GM18909 (cell line): ENCODE measurements at regions not wholly inside any gene's neighbourhood (a gene's known extent, or its start where the extent isn't known, plus 50 kb on each side); places are given as distances from the start of the nearest gene placed in this dataset.

Experiments used
- ATAC-seq: cut with Tn5 transposase; IDR thresholded peaks from one replicate; pipeline ENCODE4 v1.9.1; 2021; ENCODE audit warnings: mild to moderate bottlenecking; ENCODE audit not compliant: unreplicated experiment, poor library complexity

- no peak for ATAC-seq
Measured at GRCh38 chr22:27461470-27461869, 340.1 kb downstream of the MN1 start.

DNA sequence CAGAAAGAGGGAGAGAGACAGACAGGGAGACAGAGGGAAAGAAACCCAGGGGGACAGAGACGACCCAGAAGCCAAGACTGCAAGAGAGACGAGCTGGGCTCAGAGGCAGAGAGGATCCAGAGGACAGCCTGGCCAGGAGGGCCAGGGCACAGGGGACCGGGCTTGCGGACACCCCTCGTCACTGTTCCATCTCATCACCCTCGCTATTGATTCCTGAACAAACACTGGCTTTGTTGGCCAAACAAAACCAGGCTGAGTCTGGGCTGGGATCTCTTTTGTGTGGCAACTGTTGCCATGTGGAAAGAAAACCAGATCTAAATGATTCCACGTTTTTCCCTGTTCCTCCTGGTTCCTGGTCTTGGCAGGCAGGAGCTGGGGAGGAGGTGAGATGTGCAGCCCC lies 339.4 kb downstream of the MN1 start:
- ATAC-seq, result no peak

DNA sequence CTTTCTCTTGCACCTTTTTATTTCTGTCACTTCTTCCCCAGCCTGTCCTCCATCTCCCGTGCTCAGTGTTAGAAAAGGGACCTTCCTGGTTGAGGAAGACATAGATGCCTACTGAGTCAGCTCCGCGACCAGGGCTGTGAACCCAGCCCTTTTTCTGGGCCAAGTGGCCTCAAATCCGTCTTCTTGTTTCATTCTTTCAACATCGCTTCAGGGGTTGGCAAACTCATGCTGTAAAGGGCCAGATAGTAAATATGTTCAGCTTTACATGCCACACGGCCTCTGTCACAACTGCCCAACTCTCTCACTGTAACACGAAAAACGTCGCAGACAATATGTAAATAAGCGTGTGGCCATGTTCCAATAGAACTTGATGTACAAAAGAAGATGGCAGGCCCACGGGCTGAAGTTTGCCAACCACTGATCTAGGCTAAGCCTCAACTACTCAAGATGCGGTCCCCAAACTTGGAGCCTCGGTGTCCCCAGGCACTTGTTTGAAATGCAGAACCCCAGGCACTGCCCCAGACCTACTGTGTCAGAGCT lies 338.4 kb downstream of the MN1 start:
- no peak for ATAC-seq

GRCh38 chr22:27466229-27466628 lies 335.3 kb downstream of the MN1 start:
- no peak for ATAC-seq

- no peak for ATAC-seq
Measured at GRCh38 chr22:27466778-27467438, 334.6 kb downstream of the MN1 start.

GRCh38 chr22:27467711-27468110 lies 333.8 kb downstream of the MN1 start:
- no peak for ATAC-seq

DNA sequence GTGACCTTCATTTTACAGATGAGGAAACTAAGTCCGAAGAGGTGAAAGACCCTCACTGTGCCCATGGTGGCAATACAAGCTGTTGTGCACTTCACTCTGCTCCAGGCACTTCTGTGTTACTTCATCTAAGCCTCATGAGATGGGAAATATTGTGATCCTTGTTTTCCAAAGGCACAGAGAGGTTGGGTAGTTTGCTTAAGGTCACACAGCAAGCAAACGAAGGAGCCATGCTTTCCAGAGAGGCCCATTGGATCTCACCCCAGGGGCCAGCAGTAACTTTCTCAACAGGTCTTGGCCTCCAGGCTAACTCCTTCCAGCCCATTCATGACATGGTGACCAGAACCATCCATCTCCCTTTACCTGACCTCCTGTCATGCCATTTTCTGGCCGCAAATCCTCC lies 332.8 kb downstream of the MN1 start:
- no peak for ATAC-seq

DNA sequence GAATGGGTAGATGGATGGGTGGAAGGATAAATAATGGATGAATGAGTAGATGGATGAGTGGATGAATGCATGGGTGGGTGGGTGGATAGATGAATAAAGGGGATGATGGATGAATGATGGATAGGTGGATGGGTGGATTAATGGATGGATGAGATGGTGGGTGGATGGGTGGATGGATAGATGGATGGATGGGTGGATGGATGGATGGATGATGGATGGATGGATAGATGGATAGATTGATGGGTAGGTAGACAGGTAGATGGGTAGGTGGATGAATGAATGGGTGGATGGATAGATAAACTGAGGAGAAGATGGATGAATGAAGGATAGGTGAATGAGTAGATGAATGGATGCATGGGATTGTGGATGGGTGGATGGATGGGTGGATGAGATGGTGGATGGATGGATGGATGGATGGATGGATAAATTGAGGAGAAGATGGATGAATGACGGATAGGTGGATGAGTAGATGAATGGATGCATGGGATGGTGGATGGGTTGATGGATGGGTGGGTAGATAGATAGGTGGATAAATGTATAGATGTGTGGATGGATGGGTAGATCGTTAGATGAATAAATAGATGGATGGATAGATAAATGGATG lies 331.3 kb downstream of the MN1 start:
- ATAC-seq, result no peak

DNA sequence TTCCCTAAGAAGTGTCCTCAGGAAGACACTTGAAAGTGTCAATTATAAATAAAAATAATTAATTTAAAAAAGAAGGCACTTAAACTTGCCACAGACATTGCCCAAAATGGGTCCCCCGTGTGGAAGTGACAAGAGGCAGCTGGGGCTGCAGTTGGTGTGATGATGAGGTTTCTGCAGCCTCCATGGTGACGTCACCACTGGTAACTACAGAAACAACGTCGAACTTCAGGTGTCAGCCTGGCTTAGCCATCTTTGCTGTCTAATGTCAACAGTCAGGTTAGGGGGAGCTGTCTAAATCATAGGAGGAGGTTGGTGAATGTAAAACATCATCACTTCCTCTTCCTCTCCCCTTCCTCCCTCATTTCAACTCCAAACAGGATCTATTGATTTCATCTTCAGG lies 328.6 kb downstream of the MN1 start:
- ATAC-seq, result no peak

DNA sequence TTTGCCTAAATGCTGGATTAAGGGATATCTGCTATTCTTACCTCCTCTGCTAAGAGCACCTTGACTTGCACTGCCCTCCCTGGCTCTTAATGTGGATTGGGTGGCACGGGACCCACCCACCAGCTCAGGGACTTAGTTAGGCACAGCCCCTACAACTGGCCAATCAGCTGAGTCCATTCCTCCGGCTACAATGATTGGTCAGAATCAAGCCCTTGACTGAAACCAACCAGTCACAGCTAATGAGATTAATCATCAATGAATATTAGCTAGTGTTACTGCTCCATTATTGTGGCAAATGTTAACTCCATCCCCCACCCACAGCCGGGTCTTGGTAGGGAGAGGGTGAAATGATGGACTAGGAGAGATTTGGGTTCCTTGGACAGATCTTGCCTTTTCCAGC lies 328.0 kb downstream of the MN1 start:
- ATAC-seq, result no peak

DNA sequence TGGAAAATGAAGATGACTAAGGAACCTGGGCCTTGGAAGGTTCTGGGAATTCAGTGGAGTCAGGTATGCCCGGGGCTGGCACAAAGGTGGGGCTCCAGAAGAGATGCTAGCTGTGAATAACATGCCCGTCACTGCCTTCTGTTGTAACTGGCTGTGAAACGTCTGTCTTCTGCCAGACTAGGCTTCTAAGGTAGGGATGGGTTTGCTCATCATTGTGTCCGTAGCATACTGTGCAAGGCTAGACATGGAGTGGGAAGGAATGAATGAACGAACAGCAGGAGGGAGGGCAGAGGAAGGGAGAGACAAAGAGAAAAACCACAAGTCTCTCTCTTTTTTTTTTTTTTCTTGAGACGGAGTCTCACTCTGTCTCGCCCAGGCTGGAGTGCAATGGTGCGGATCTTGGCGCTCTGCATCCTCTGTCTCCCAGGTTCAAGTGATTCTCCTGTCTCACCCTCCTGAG lies 327.4 kb downstream of the MN1 start:
- ATAC-seq, result no peak

- ATAC-seq, result no peak
Measured at GRCh38 chr22:27474711-27475547, 326.6 kb downstream of the MN1 start.

GRCh38 chr22:27475548-27475897 lies 326.0 kb downstream of the MN1 start:
- ATAC-seq, result no peak

DNA sequence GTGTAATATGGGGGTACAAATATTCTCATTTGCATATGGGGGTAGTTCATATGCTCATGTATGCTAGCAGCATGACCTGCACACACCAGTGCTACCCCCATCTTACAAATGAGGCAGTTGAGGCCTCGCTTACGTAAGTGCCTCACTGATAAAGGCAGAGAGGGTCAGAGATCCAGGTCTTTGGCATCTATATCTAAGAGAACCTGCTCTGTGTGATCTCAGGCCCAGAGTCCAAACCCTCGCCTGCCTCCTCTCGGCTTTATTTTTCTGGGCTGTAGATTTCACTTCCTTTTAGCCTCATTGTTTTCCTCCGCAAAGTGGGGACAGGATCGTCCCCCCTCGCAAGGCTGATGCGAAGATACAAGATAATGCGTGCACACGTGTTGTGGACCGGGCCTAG lies 325.2 kb downstream of the MN1 start:
- no peak for ATAC-seq

GRCh38 chr22:27476729-27477128 lies 324.8 kb downstream of the MN1 start:
- no peak for ATAC-seq

DNA sequence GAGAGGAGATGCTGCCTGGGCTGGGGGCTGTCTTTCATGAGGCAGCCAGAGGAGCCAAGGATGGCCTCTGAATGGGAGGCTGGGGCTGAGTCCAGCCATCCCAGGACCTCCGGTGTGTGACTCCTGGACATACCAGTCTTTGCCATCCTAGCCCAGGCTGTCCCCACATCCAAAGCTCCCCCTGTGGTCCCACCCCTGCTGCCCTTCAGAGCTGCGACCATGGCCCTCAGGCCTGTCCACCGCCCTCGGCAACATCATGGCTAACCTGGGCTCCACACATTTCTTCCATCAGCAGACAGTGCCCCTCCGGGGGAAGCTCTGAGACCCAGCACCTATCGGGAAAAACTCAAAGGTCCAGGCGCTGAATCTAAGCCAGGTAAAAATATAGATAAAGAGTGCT lies 324.4 kb downstream of the MN1 start:
- no peak for ATAC-seq

- ATAC-seq, result no peak
Measured at GRCh38 chr22:27480487-27480886, 321.1 kb downstream of the MN1 start.

GRCh38 chr22:27482402-27482801 lies 319.2 kb downstream of the MN1 start:
- ATAC-seq, result no peak

- no peak for ATAC-seq
Measured at GRCh38 chr22:27483095-27483785, 318.3 kb downstream of the MN1 start.

DNA sequence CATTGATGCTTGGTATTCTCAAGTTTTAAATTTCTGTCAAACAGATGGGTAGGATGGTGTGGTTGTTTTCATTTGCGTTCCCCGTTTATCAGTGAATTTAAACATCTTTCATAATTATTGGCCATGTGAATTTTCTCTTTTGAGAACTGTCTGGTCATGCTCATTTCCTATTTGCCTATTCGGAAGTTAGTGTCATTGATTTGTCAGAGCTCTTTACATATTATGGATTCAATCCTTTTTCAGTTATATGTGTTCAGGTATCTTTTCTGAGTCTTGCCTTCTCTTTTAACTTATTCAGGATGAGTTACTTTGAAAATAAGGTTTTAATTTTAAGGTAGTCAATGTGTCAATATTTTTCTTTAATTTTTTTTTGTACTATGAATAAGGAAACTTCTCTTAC lies 315.7 kb downstream of the MN1 start:
- ATAC-seq, result no peak
